ENCODE measurements at regions not wholly inside any gene's neighbourhood (a gene's known extent, or its start where the extent isn't known, plus 50 kb on each side); places are given as distances from the start of the nearest gene placed in this dataset.
A peak's percentile ranks its signal among the peaks of the same experiment; 100 is the strongest.
"Not testable (repeated sequence)": the region's sequence is repeated elsewhere in the genome, so short reads cannot be mapped to it uniquely, and the experiment has no call there.

- Mint-ChIP-seq H3K27me3 (no peaks in the 10 kb centered on the region), H3K27ac (no peak overlapping the region), H3K9me3 (no peaks in the 10 kb centered on the region), H3K4me1 (peaks cover 35% of the 10 kb centered on the region), H3K36me3 (no peaks in the 10 kb centered on the region), H3K4me3 (no peak overlapping the region)
- ATAC-seq = no peak
Observed at GRCh38 chr10:11691319-11691755, 50.8 kb upstream of the ECHDC3 start.

GRCh38 chr10:11689945-11690736, 52.0 kb upstream of the ECHDC3 start:
- H3K4me1 Mint-ChIP-seq = peaks cover 37% of the 10 kb centered on the region
- no peak overlapping the region for H3K4me3 Mint-ChIP-seq
- no peak overlapping the region for H3K27ac Mint-ChIP-seq
- H3K36me3 Mint-ChIP-seq = no peaks in the 10 kb centered on the region
- H3K9me3 Mint-ChIP-seq = no peaks in the 10 kb centered on the region
- H3K27me3 Mint-ChIP-seq = no peaks in the 10 kb centered on the region
- no peak for ATAC-seq

- ATAC-seq = not testable (repeated sequence)
Observed at GRCh38 chr10:11688448-11688795, 53.8 kb upstream of the ECHDC3 start.

GRCh38 chr10:11687779-11688447, 54.3 kb upstream of the ECHDC3 start:
- no peak for ATAC-seq
- Mint-ChIP-seq H3K4me1 (peaks cover 59% of the 10 kb centered on the region), H3K36me3 (no peaks in the 10 kb centered on the region), H3K9me3 (no peaks in the 10 kb centered on the region), H3K27me3 (no peaks in the 10 kb centered on the region), H3K4me3 (no peak overlapping the region), H3K27ac (peak overlapping the region; percentile 38)

More at GRCh38 chr10:11688448-11688795, 53.8 kb upstream of the ECHDC3 start:
- Mint-ChIP-seq H3K4me1 (peaks cover 54% of the 10 kb centered on the region), H3K27ac (peak overlapping the region; percentile 38)
- not testable (repeated sequence) for H3K9me3 Mint-ChIP-seq, H3K36me3 Mint-ChIP-seq, H3K27me3 Mint-ChIP-seq, H3K4me3 Mint-ChIP-seq

- no peaks in the 10 kb centered on the region for H3K27me3 Mint-ChIP-seq
- no peak overlapping the region for H3K4me3 Mint-ChIP-seq
- H3K36me3 Mint-ChIP-seq = no peaks in the 10 kb centered on the region
- H3K4me1 Mint-ChIP-seq = peaks cover 65% of the 10 kb centered on the region
- H3K27ac Mint-ChIP-seq = peak overlapping the region; percentile 38
- ATAC-seq = no peak
- no peaks in the 10 kb centered on the region for H3K9me3 Mint-ChIP-seq
Observed at GRCh38 chr10:11687357-11687771, 54.8 kb upstream of the ECHDC3 start.

- H3K9me3 Mint-ChIP-seq = no peaks in the 10 kb centered on the region
- peaks cover 80% of the 10 kb centered on the region for H3K4me1 Mint-ChIP-seq
- ATAC-seq = peak; percentile 52
- peak overlapping the region; percentile 98 for H3K27ac Mint-ChIP-seq
- peak overlapping the region; percentile 81 for H3K4me3 Mint-ChIP-seq
- H3K27me3 Mint-ChIP-seq = no peaks in the 10 kb centered on the region
- H3K36me3 Mint-ChIP-seq = no peaks in the 10 kb centered on the region
Observed at GRCh38 chr10:11685787-11686218, 56.4 kb upstream of the ECHDC3 start.

GRCh38 chr10:11684717-11685645, 57.2 kb upstream of the ECHDC3 start:
- H3K4me1 Mint-ChIP-seq = peaks cover 83% of the 10 kb centered on the region
- no peaks in the 10 kb centered on the region for H3K36me3 Mint-ChIP-seq
- peak overlapping the region; percentile 91 for H3K4me3 Mint-ChIP-seq
- ATAC-seq = peak; percentile 90
- no peaks in the 10 kb centered on the region for H3K9me3 Mint-ChIP-seq
- no peaks in the 10 kb centered on the region for H3K27me3 Mint-ChIP-seq
- peak overlapping the region; percentile 98 for H3K27ac Mint-ChIP-seq

- not testable (repeated sequence) for H3K27me3 Mint-ChIP-seq, H3K36me3 Mint-ChIP-seq, H3K9me3 Mint-ChIP-seq
- Mint-ChIP-seq H3K4me1 (peaks cover 83% of the 10 kb centered on the region), H3K4me3 (peak overlapping the region; percentile 91), H3K27ac (peak overlapping the region; percentile 98)
- ATAC-seq = peak; percentile 55
Observed at GRCh38 chr10:11684341-11684716, 57.9 kb upstream of the ECHDC3 start.

- ATAC-seq = no peak
- H3K36me3 Mint-ChIP-seq = no peaks in the 10 kb centered on the region
- H3K9me3 Mint-ChIP-seq = no peaks in the 10 kb centered on the region
- H3K27me3 Mint-ChIP-seq = no peaks in the 10 kb centered on the region
- H3K27ac Mint-ChIP-seq = peak overlapping the region; percentile 98
- peak overlapping the region; percentile 91 for H3K4me3 Mint-ChIP-seq
- peaks cover 79% of the 10 kb centered on the region for H3K4me1 Mint-ChIP-seq
Observed at GRCh38 chr10:11683529-11684320, 58.5 kb upstream of the ECHDC3 start.

- no peaks in the 10 kb centered on the region for H3K27me3 Mint-ChIP-seq
- no peaks in the 10 kb centered on the region for H3K36me3 Mint-ChIP-seq
- H3K27ac Mint-ChIP-seq = peak overlapping the region; percentile 98
- peak overlapping the region; percentile 91 for H3K4me3 Mint-ChIP-seq
- ATAC-seq = no peak
- no peaks in the 10 kb centered on the region for H3K9me3 Mint-ChIP-seq
- H3K4me1 Mint-ChIP-seq = peaks cover 74% of the 10 kb centered on the region
Observed at GRCh38 chr10:11682851-11683250, 59.3 kb upstream of the ECHDC3 start.

GRCh38 chr10:11682267-11682683, 59.9 kb upstream of the ECHDC3 start:
- no peaks in the 10 kb centered on the region for H3K27me3 Mint-ChIP-seq
- H3K4me1 Mint-ChIP-seq = peaks cover 74% of the 10 kb centered on the region
- no peaks in the 10 kb centered on the region for H3K36me3 Mint-ChIP-seq
- H3K27ac Mint-ChIP-seq = peak overlapping the region; percentile 98
- no peaks in the 10 kb centered on the region for H3K9me3 Mint-ChIP-seq
- H3K4me3 Mint-ChIP-seq = peak overlapping the region; percentile 48
- no peak for ATAC-seq

- Mint-ChIP-seq H3K4me3 (no peak overlapping the region), H3K36me3 (peaks cover 2% of the 10 kb centered on the region), H3K4me1 (peaks cover 74% of the 10 kb centered on the region), H3K9me3 (peaks cover 5% of the 10 kb centered on the region), H3K27me3 (no peaks in the 10 kb centered on the region), H3K27ac (peak overlapping the region; percentile 98)
- ATAC-seq = no peak
Observed at GRCh38 chr10:11680496-11680895, 61.7 kb upstream of the ECHDC3 start.

GRCh38 chr10:11679946-11680345, 62.2 kb upstream of the ECHDC3 start:
- H3K27ac Mint-ChIP-seq = peak overlapping the region; percentile 51
- peaks cover 74% of the 10 kb centered on the region for H3K4me1 Mint-ChIP-seq
- H3K27me3 Mint-ChIP-seq = no peaks in the 10 kb centered on the region
- peaks cover 9% of the 10 kb centered on the region for H3K9me3 Mint-ChIP-seq
- H3K36me3 Mint-ChIP-seq = peaks cover 6% of the 10 kb centered on the region
- no peak overlapping the region for H3K4me3 Mint-ChIP-seq
- ATAC-seq = no peak

GRCh38 chr10:11678074-11678793, 63.9 kb upstream of the ECHDC3 start:
- Mint-ChIP-seq H3K27ac (peak overlapping the region; percentile 87), H3K4me1 (peaks cover 74% of the 10 kb centered on the region), H3K36me3 (peaks cover 6% of the 10 kb centered on the region), H3K4me3 (peak overlapping the region; percentile 80), H3K9me3 (peaks cover 9% of the 10 kb centered on the region), H3K27me3 (no peaks in the 10 kb centered on the region)
- ATAC-seq = peak; percentile 96

Measured in stimulated activated memory B cell treated with anti-CD40 and anti-IgM and Interleukin-4, amounts not matched to agents 10 μg/mL and 1 μg/mL and 100 μg/mL, for 72 hours (primary cell).